IPS DF 19.7 (cell line): ENCODE measurements at regions not wholly inside any gene's neighbourhood (a gene's known extent, or its start where the extent isn't known, plus 50 kb on each side); places are given as distances from the start of the nearest gene placed in this dataset.

Experiments used
- DNase-seq: peaks from one replicate; pipeline ENCODE4 v3.0.0-alpha.2; 2013; ENCODE audit warnings: low read depth, low spot score

GRCh38 chr5:68431186-68431585, 215.6 kb downstream of the PIK3R1 start:
- no peak for DNase-seq

GRCh38 chr5:68431601-68432337, 216.2 kb downstream of the PIK3R1 start:
- DNase-seq, result no peak

- no peak for DNase-seq
These were observed 217.1 kb downstream of the PIK3R1 start for GRCh38 chr5:68432682-68433081.

- DNase-seq, result no peak
These were observed 218.0 kb downstream of the PIK3R1 start for GRCh38 chr5:68433526-68433922.

GRCh38 chr5:68433923-68434879, 218.6 kb downstream of the PIK3R1 start:
- DNase-seq, result no peak

GRCh38 chr5:68435611-68436010, 220.1 kb downstream of the PIK3R1 start:
- DNase-seq, result no peak

- DNase-seq, result no peak
These were observed 221.3 kb downstream of the PIK3R1 start for GRCh38 chr5:68436686-68437520.

GRCh38 chr5:68438876-68439275, 223.3 kb downstream of the PIK3R1 start:
- DNase-seq, result no peak

- no peak for DNase-seq
These were observed 224.7 kb downstream of the PIK3R1 start for GRCh38 chr5:68440245-68440644.

GRCh38 chr5:68440651-68441050, 225.1 kb downstream of the PIK3R1 start:
- no peak for DNase-seq

GRCh38 chr5:68441309-68442073, 225.9 kb downstream of the PIK3R1 start:
- DNase-seq, result no peak

- no peak for DNase-seq
These were observed 227.5 kb downstream of the PIK3R1 start for GRCh38 chr5:68443091-68443490.

GRCh38 chr5:68444048-68444447, 228.5 kb downstream of the PIK3R1 start:
- DNase-seq, result no peak

- no peak for DNase-seq
These were observed 229.3 kb downstream of the PIK3R1 start for GRCh38 chr5:68444833-68445232.

- DNase-seq, result no peak
These were observed 229.9 kb downstream of the PIK3R1 start for GRCh38 chr5:68445257-68446069.

GRCh38 chr5:68446070-68446357, 230.5 kb downstream of the PIK3R1 start:
- DNase-seq, result no peak

- no peak for DNase-seq
These were observed 230.9 kb downstream of the PIK3R1 start for GRCh38 chr5:68446487-68446894.

GRCh38 chr5:68447136-68447929, 231.8 kb downstream of the PIK3R1 start:
- no peak for DNase-seq

GRCh38 chr5:68449380-68449779, 233.8 kb downstream of the PIK3R1 start:
- DNase-seq, result no peak
